Activated T-cell treated with anti-CD3 and anti-CD28 coated beads, Interleukin-2, amount 50 U/mL, for 72 hours (primary cell): ENCODE measurements at regions not wholly inside any gene's neighbourhood (a gene's known extent, or its start where the extent isn't known, plus 50 kb on each side); places are given as distances from the start of the nearest gene placed in this dataset.
"Not testable (repeated sequence)": the region's sequence is repeated elsewhere in the genome, so short reads cannot be mapped to it uniquely, and the experiment has no call there.

Experiments used
- ATAC-seq, 2 donors: fragments of 150-1000 bp; cut with Tn5 transposase; replicated peaks in 1 of 2; 2 replicates each; pipeline ENCODE4 v1.10.0; 2021; ENCODE audit warnings: moderate library complexity in 2 of 2, mild to moderate bottlenecking in 1 of 2
- DNase-seq, 2 donors: peaks; one replicate each; pipeline ENCODE4 v3.0.0; 2021 to 2022; ENCODE audit warnings: mixed read lengths in 1 of 2
- H3K27ac Mint-ChIP-seq: one replicate; pipeline ENCODE4 v1.8.0; 2022; ENCODE audit warnings: mild to moderate bottlenecking, moderate library complexity, mixed read lengths
- H3K27me3 Mint-ChIP-seq: one replicate; pipeline ENCODE4 v1.8.0; 2022; ENCODE audit warnings: low read depth, mixed read lengths
- H3K36me3 Mint-ChIP-seq, 2 donors: one replicate each; pipeline ENCODE4 v1.8.0; 2022; ENCODE audit warnings: mixed read lengths in 2 of 2, mild to moderate bottlenecking in 1 of 2; ENCODE audit not compliant: insufficient read depth in 2 of 2
- H3K4me1 Mint-ChIP-seq: one replicate; pipeline ENCODE4 v1.8.0; 2022; ENCODE audit warnings: low read depth, mixed read lengths
- H3K4me3 Mint-ChIP-seq, 2 donors: one replicate each; pipeline ENCODE4 v1.8.0; 2022; ENCODE audit warnings: mild to moderate bottlenecking in 2 of 2, mixed read lengths in 2 of 2, moderate library complexity in 2 of 2
- H3K9me3 Mint-ChIP-seq, 2 donors: one replicate each; pipeline ENCODE4 v1.8.0; 2022; ENCODE audit warnings: mixed read lengths in 2 of 2

- Mint-ChIP-seq H3K27ac (no peak overlapping the region), H3K9me3 (no peaks in the 10 kb centered on the region), H3K4me1 (no peaks in the 10 kb centered on the region), H3K36me3 (no peaks in the 10 kb centered on the region), H3K4me3 (no peak overlapping the region), H3K27me3 (no peaks in the 10 kb centered on the region)
- ATAC-seq (no peak), DNase-seq (no peak)
These were observed 138.1 kb upstream of the ST6GALNAC5 start for GRCh38 chr1:76729142-76729541.

- H3K36me3 Mint-ChIP-seq = no peaks in the 10 kb centered on the region
These were observed 137.3 kb upstream of the ST6GALNAC5 start for GRCh38 chr1:76730027-76730426.

DNA sequence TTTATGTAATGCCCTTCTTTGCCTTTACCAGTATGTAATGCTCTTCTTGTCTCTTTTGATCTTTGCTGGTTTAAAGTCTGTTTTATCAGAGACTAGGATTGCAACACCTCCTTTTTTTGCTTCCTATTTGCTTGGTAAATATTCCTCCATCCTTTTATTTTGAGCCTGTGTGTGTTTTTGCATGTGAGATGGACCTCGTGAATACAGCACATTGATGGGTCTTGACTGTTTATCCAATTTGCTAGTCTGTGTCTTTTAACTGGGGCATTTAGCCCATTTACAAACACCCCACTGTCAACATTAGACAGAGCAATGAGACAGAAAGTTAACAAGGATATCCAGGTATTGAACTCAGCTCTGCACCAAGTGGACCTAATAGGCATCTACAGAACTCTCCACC lies 128.9 kb upstream of the ST6GALNAC5 start:
- H3K4me3 Mint-ChIP-seq, H3K36me3 Mint-ChIP-seq: not testable (repeated sequence)

More at GRCh38 chr1:76730027-76730426, 137.3 kb upstream of the ST6GALNAC5 start:
- H3K4me1 Mint-ChIP-seq = no peaks in the 10 kb centered on the region
- H3K27me3 Mint-ChIP-seq = no peaks in the 10 kb centered on the region
- H3K9me3 Mint-ChIP-seq = no peaks in the 10 kb centered on the region
- no peak overlapping the region for H3K4me3 Mint-ChIP-seq
- ATAC-seq (no peak), DNase-seq (no peak)
- no peak overlapping the region for H3K27ac Mint-ChIP-seq

DNA sequence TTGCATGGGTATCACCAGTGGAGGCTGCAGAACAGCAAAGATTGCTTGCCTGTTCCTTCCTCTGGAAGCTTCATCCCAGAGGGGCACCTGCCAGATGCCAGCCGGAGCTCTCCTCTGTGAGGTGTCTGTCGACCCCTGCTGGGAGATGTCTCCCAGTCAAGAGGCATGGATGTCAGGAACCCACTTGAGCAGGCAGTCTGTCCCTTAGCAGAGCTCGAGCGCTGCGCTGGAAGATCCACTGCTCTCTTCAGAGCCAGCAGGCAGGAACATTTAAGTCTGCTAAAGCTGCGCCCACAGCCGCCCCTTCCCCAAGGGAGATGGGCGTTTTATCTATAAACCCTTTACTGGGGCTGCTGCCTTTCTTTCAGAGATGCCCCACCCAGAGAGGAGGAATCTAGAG lies 126.3 kb upstream of the ST6GALNAC5 start:
- not testable (repeated sequence) for ATAC-seq, H3K9me3 Mint-ChIP-seq, H3K4me1 Mint-ChIP-seq

More for the DNA sequence above, 128.9 kb upstream of the ST6GALNAC5 start:
- not testable (repeated sequence) for DNase-seq, ATAC-seq, H3K4me1 Mint-ChIP-seq, H3K27ac Mint-ChIP-seq, H3K9me3 Mint-ChIP-seq
- peaks cover 17% of the 10 kb centered on the region for H3K27me3 Mint-ChIP-seq

GRCh38 chr1:76744989-76745388 lies 122.3 kb upstream of the ST6GALNAC5 start:
- peaks cover 17% of the 10 kb centered on the region for H3K27me3 Mint-ChIP-seq
- no peak for ATAC-seq
- DNase-seq = no peak
- H3K36me3 Mint-ChIP-seq = peaks cover 2 to 8% of the 10 kb centered on the region in 2 donors
- no peak overlapping the region for H3K4me3 Mint-ChIP-seq
- H3K4me1 Mint-ChIP-seq = no peaks in the 10 kb centered on the region
- no peak overlapping the region for H3K27ac Mint-ChIP-seq
- H3K9me3 Mint-ChIP-seq = peaks cover 13 to 14% of the 10 kb centered on the region in 2 donors

More for the DNA sequence above, 126.3 kb upstream of the ST6GALNAC5 start:
- peaks cover 17% of the 10 kb centered on the region for H3K27me3 Mint-ChIP-seq
- H3K36me3 Mint-ChIP-seq = peaks cover 2 to 11% of the 10 kb centered on the region in 2 donors
- DNase-seq, H3K27ac Mint-ChIP-seq, H3K4me3 Mint-ChIP-seq: not testable (repeated sequence)

DNA sequence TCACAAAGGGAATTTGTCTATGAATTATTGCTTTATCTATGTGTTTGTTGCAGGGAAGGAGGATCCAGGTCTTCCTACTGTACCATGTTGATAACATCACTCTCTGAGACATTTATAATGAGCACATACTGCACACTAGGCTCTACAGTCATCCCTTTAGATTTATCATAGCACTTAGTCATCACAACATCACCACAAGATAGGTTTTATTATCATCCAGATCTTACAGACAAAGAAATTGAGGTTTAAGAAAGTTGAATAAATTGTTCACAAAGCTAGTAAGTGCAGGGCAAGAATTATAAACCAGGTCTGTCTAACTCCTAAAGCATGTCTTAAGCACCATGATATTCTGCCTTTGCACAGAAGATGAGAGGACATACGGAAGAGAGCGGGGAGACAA lies 121.1 kb upstream of the ST6GALNAC5 start:
- H3K27ac Mint-ChIP-seq = no peak overlapping the region
- peak in 1 of 2 donors; percentile 41 for ATAC-seq
- no peaks in the 10 kb centered on the region for H3K4me1 Mint-ChIP-seq
- no peak overlapping the region for H3K4me3 Mint-ChIP-seq
- H3K27me3 Mint-ChIP-seq = peaks cover 8% of the 10 kb centered on the region
- peaks cover 13 to 14% of the 10 kb centered on the region in 2 donors for H3K9me3 Mint-ChIP-seq
- H3K36me3 Mint-ChIP-seq = peaks cover 2 to 8% of the 10 kb centered on the region in 2 donors
- no peak for DNase-seq

DNA sequence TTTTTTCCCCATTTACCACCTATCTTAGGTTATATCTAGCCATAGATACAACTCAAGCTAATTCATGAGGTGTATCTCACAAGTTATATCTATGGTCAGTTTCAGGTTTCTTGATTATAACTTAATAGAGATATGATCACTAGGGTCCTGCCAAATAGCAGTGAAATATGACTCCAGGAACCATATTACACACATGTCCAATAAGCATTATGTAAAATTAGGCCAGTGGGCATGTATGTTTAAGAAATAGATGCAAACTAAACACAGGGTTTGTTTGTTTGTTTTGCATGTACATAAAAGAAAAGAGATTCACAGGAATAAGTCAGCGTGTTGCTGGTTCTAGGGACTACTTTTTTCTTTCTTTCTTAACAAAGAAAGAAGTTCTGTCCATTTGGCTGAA lies 112.5 kb upstream of the ST6GALNAC5 start:
- no peaks in the 10 kb centered on the region for H3K4me1 Mint-ChIP-seq
- ATAC-seq (no peak), DNase-seq (no peak)
- no peaks in the 10 kb centered on the region for H3K9me3 Mint-ChIP-seq
- no peaks in the 10 kb centered on the region for H3K27me3 Mint-ChIP-seq
- H3K4me3 Mint-ChIP-seq = no peak overlapping the region
- no peak overlapping the region for H3K27ac Mint-ChIP-seq
- no peaks in the 10 kb centered on the region for H3K36me3 Mint-ChIP-seq

GRCh38 chr1:76759171-76759860 lies 108.0 kb upstream of the ST6GALNAC5 start:
- ATAC-seq = no peak
- no peak overlapping the region for H3K4me3 Mint-ChIP-seq
- DNase-seq = no peak

DNA sequence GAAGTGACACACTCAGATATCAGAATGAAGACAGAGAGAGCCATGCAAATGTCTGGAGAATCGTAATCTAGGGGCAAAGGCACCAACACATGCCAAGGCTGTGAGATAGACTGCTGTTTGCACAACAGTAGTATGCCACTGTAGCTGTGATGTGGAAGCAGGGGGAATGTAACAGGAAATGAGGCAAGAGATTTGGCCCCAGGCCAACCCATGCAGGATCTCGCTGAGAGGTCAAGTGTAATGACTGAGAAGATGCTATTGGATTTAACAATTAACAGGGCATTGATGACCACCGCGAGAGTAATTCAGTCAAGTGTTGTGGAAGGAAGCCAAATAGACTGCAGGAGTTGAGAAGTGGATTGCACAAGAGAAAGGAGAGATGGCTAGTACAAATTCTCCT lies 107.3 kb upstream of the ST6GALNAC5 start:
- Mint-ChIP-seq H3K9me3 (no peaks in the 10 kb centered on the region), H3K36me3 (no peaks in the 10 kb centered on the region), H3K4me1 (no peaks in the 10 kb centered on the region), H3K27ac (no peak overlapping the region), H3K27me3 (no peaks in the 10 kb centered on the region), H3K4me3 (no peak overlapping the region)
- no peak for ATAC-seq
- DNase-seq = peak in 1 of 2 donors; percentile 1

More at GRCh38 chr1:76759171-76759860, 108.0 kb upstream of the ST6GALNAC5 start:
- Mint-ChIP-seq H3K4me1 (no peaks in the 10 kb centered on the region), H3K27me3 (no peaks in the 10 kb centered on the region), H3K27ac (no peak overlapping the region), H3K36me3 (no peaks in the 10 kb centered on the region), H3K9me3 (no peaks in the 10 kb centered on the region)

DNA sequence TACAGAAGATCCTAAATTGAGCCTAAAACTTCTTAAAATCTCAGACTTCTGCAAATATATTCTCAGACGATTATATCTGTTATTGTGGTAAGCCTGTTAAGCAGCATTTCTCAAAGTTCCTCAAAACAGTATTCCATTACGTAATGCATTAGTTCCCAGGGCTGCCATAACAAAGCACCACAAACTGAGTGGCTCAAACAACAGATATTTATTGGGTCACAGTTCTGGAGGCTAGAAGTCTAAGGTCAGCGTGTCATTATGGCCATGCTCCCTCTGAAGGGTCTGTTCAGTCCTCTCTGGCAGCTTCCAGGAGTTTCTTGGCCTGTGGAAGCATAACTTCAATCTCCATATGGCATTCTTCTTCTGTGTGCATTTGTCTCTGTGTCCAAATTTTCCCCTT lies 103.5 kb upstream of the ST6GALNAC5 start:
- no peaks in the 10 kb centered on the region for H3K36me3 Mint-ChIP-seq
- H3K4me1 Mint-ChIP-seq = no peaks in the 10 kb centered on the region
- H3K27me3 Mint-ChIP-seq = no peaks in the 10 kb centered on the region
- H3K9me3 Mint-ChIP-seq = no peaks in the 10 kb centered on the region
- no peak for DNase-seq
- H3K4me3 Mint-ChIP-seq = no peak overlapping the region
- no peak for ATAC-seq
- no peak overlapping the region for H3K27ac Mint-ChIP-seq

DNA sequence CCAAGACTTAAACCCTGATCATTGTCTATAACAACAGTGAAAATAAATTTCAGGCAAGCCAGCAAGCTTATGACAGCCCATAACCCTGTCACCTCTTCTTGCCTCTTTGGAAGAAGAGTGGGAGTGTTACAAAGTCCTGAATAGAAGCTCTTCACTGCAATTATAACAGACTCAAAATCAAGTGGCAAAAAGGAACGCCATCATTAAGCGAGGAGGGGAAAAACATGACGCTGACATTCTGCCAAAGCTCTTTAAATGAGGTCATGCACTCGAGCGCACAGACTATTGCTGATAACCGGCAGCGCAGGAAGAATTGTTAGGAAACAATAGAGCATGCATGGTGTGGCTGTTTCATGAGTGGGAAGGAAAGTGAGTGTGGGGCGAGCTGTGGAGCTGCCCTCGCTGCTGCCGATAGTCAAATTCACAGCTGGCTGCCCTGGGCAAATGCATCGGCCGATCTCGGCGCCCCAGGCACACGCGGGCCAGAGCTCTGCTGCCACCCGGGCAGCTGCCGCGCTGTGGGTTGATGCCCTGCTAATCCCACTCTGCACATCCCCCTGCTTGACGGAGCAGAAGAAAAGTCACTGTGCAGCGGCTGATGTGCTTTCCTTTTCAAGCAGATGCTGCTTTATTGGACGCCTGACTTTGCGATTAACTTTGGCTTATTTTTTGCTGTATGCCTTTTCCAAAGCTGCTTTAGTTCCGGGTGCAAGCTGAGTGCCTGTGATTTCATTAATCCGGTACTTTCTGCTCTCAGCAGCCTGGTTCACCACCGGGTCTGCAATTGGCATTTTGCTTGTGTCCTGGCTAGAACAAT lies 102.4 kb upstream of the ST6GALNAC5 start:
- Mint-ChIP-seq H3K4me1 (no peaks in the 10 kb centered on the region), H3K27me3 (no peaks in the 10 kb centered on the region), H3K9me3 (no peaks in the 10 kb centered on the region), H3K27ac (no peak overlapping the region), H3K36me3 (no peaks in the 10 kb centered on the region), H3K4me3 (peak overlapping the region in 1 of 2 donors; percentile 31)
- DNase-seq (no peak), ATAC-seq (no peak)

DNA sequence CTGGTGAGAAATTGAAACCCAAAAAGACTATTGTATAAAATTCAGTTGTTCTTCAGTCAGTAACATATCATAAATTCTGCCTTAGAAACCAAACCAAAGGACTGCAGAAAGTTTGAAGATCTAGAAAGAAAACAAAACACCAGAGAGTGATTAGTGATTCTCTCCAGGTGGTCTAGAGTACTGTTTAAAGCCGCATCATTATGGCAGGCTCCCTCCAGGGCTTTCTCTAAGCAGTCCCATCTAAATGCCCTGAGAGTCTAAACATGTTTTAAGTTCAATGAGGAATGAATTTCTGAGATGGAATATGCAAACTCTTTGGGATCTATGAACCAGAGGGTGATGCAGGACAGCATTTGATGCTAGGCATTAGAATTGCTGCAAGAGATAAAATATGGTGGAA lies 100.9 kb upstream of the ST6GALNAC5 start:
- no peaks in the 10 kb centered on the region for H3K36me3 Mint-ChIP-seq
- no peak for DNase-seq
- H3K27ac Mint-ChIP-seq = no peak overlapping the region
- no peaks in the 10 kb centered on the region for H3K9me3 Mint-ChIP-seq
- no peak for ATAC-seq
- no peaks in the 10 kb centered on the region for H3K4me1 Mint-ChIP-seq
- H3K4me3 Mint-ChIP-seq = no peak overlapping the region
- no peaks in the 10 kb centered on the region for H3K27me3 Mint-ChIP-seq

- DNase-seq (no peak), ATAC-seq (no peak)
- no peaks in the 10 kb centered on the region for H3K4me1 Mint-ChIP-seq
- H3K36me3 Mint-ChIP-seq = no peaks in the 10 kb centered on the region
- no peaks in the 10 kb centered on the region for H3K9me3 Mint-ChIP-seq
- no peak overlapping the region for H3K27ac Mint-ChIP-seq
- no peaks in the 10 kb centered on the region for H3K27me3 Mint-ChIP-seq
- no peak overlapping the region for H3K4me3 Mint-ChIP-seq
These were observed 97.4 kb upstream of the ST6GALNAC5 start for GRCh38 chr1:76769911-76770310.
